HepG2 (cell line): ENCODE measurements at regions not wholly inside any gene's neighbourhood (a gene's known extent, or its start where the extent isn't known, plus 50 kb on each side); places are given as distances from the start of the nearest gene placed in this dataset.

ENCODE experiments used
- ATAC-seq: fragments of 200-7000 bp; cut with Tn5 transposase; 3 replicates; pipeline ENCODE4 v1.9.1; 2020; ENCODE audit warnings: mild to moderate bottlenecking, moderate library complexity
- BruUV-seq: library from RNA; stranded (reverse); fragments of 400-500 nt; replicated peaks from 2 replicates; lab custom pipeline; 2021; lab: Mats Ljungman, UMichigan
- CTCF ChIA-PET: fragments of 300-600 bp; formaldehyde crosslinking; extraction: SDS; loops from one replicate; lab custom pipeline; 2021; ENCODE audit warnings: low total read pairs, inconsistent platforms, low intra/inter-chr PET ratio; lab: Yijun Ruan, JAX
- POLR2A ChIA-PET: fragments of 350-600 bp; sonication (Branson Sonifier 250); formaldehyde crosslinking; loops from one replicate; lab custom pipeline; 2020; ENCODE audit warnings: antibody characterized with exemption, inconsistent platforms; lab: Yijun Ruan, JAX
- DNase-seq: peaks from one replicate; pipeline ENCODE4 v3.0.0-alpha.2; 2015; ENCODE audit warnings: low spot score
- FAIRE-seq: peaks from 3 replicates; lab custom pipeline; 2011; peaks lifted over from hg19 to GRCh38; lab: Jason Lieb, UNC
- H2AFZ ChIP-seq: one replicate; pipeline ENCODE4 v1.6.1; 2011; ENCODE audit warnings: low read length, inconsistent platforms
- H3K27ac ChIP-seq: fragments of 300-600 bp; 3 replicates; pipeline ENCODE4 v1.8.0; 2011; ENCODE audit warnings: mixed run types, mild to moderate bottlenecking, mixed read lengths, low read length, inconsistent platforms; ENCODE audit not compliant: insufficient read depth; ENCODE audit errors: extremely low read length
- H3K27me3 ChIP-seq, 2 experiments: fragments of 200-600 bp in 1 of 2; 2 replicates in 1 of 2; 3 replicates in 1 of 2; pipeline versions ENCODE4 v1.6.0 to v1.8.0; 2011; ENCODE audit warnings: low read length in 2 of 2, mild to moderate bottlenecking in 2 of 2, moderate library complexity in 2 of 2, inconsistent platforms in 1 of 2; ENCODE audit not compliant: insufficient read depth in 2 of 2, control insufficient read depth in 1 of 2
- H3K36me3 ChIP-seq, 2 experiments: fragments of 200-600 bp in 1 of 2; replicated peaks in 1 of 2; 2 replicates in 1 of 2; 3 replicates in 1 of 2; pipeline versions ENCODE4 v1.5.1 to v1.8.0; 2011; ENCODE audit warnings: low read length in 2 of 2, inconsistent platforms in 1 of 2; ENCODE audit not compliant: insufficient read depth in 2 of 2, control insufficient read depth in 1 of 2
- H3K4me1 ChIP-seq: 2 replicates; pipeline ENCODE4 v1.5.1; 2012; ENCODE audit warnings: low read length, inconsistent platforms; ENCODE audit not compliant: insufficient read depth
- H3K4me2 ChIP-seq: 2 replicates; pipeline ENCODE4 v1.6.0; 2011; ENCODE audit warnings: low read depth, low read length, inconsistent platforms
- H3K4me3 ChIP-seq, 3 experiments: fragments of 200-600 bp in 1 of 3; sonication (generic), shearing (Covaris generic) in 1 of 3; replicated peaks in 1 of 3; 2 replicates each; pipeline ENCODE4 v1.5.1; 2011 to 2016; ENCODE audit warnings: low read length in 3 of 3, inconsistent platforms in 2 of 3, low read depth in 2 of 3, mild to moderate bottlenecking in 2 of 3, control low read depth in 1 of 3, mixed read lengths in 1 of 3; ENCODE audit not compliant: insufficient read depth in 1 of 3
- H3K79me2 ChIP-seq: one replicate; pipeline ENCODE4 v1.6.1; 2011; ENCODE audit warnings: low read length, inconsistent platforms; ENCODE audit not compliant: insufficient read depth
- H3K9ac ChIP-seq: 2 replicates; pipeline ENCODE4 v1.6.0; 2011; ENCODE audit warnings: mild to moderate bottlenecking, low read depth, low read length, inconsistent platforms; ENCODE audit not compliant: insufficient read depth
- H3K9me3 ChIP-seq: 2 replicates; pipeline ENCODE4 v1.5.1; 2012; ENCODE audit warnings: mild to moderate bottlenecking, low read length
- H4K20me1 ChIP-seq: 2 replicates; pipeline ENCODE4 v1.6.0; 2011; ENCODE audit warnings: inconsistent platforms, mild to moderate bottlenecking, low read length, moderate library complexity; ENCODE audit not compliant: insufficient read depth
- CBX5 ChIP-seq: sonication (generic); formaldehyde crosslinking; IDR thresholded peaks from 2 replicates; pipeline ENCODE4 v1.4.0; 2020; ENCODE audit warnings: missing genetic modification reagents, borderline replicate concordance
- CTCF ChIP-seq: sonication (generic); formaldehyde crosslinking; IDR thresholded peaks from 2 replicates; pipeline ENCODE4 v1.5.0; 2020; ENCODE audit warnings: mild to moderate bottlenecking, missing genetic modification reagents, moderate library complexity
- PHF5A ChIP-seq: IDR thresholded peaks from one replicate; pipeline ENCODE4 v1.6.1; 2018; ENCODE audit warnings: low read depth, missing genetic modification reagents; ENCODE audit not compliant: unreplicated experiment
- PITX1 ChIP-seq: sonication (generic); formaldehyde crosslinking; IDR thresholded peaks from 2 replicates; pipeline ENCODE4 v1.5.1; 2020; ENCODE audit warnings: mild to moderate bottlenecking, missing genetic modification reagents
- RAD21 ChIP-seq: fragments of 450-650 bp; formaldehyde crosslinking; IDR thresholded peaks from 2 replicates; pipeline ENCODE4 v1.5.0; 2020; ENCODE audit warnings: mild to moderate bottlenecking
- SMC3 ChIP-seq: IDR thresholded peaks from 2 replicates; pipeline ENCODE4 v1.6.1; 2011; ENCODE audit warnings: low read length, improper control_type of control experiment
- STAG1 ChIP-seq: sonication (generic); formaldehyde crosslinking; IDR thresholded peaks from 2 replicates; pipeline ENCODE4 v1.4.0; 2020; ENCODE audit warnings: missing genetic modification reagents
- ZMYM4 ChIP-seq: sonication (generic); formaldehyde crosslinking; IDR thresholded peaks from 2 replicates; pipeline ENCODE4 v1.8.1; 2023; ENCODE audit warnings: mild to moderate bottlenecking, missing genetic modification reagents
- ZNF17 ChIP-seq: sonication (generic); formaldehyde crosslinking; IDR thresholded peaks from 2 replicates; pipeline ENCODE4 v1.5.0; 2020; ENCODE audit warnings: mild to moderate bottlenecking, missing genetic modification reagents
- ZNF354B ChIP-seq: sonication (generic); formaldehyde crosslinking; IDR thresholded peaks from 2 replicates; pipeline ENCODE4 v1.8.0; 2022; ENCODE audit warnings: mild to moderate bottlenecking, missing genetic modification reagents
- ZNF430 ChIP-seq: sonication (generic); formaldehyde crosslinking; IDR thresholded peaks from 2 replicates; pipeline ENCODE4 v1.9.0; 2021; ENCODE audit warnings: mild to moderate bottlenecking, missing genetic modification reagents
- ZNF441 ChIP-seq: sonication (generic); formaldehyde crosslinking; IDR thresholded peaks from 2 replicates; pipeline ENCODE4 v1.7.0; 2021; ENCODE audit warnings: missing genetic modification reagents, borderline replicate concordance
- ZNF574 ChIP-seq: sonication (generic); formaldehyde crosslinking; IDR thresholded peaks from 2 replicates; pipeline ENCODE4 v1.4.0; 2020; ENCODE audit warnings: missing genetic modification reagents
- ZNF597 ChIP-seq: sonication (generic); formaldehyde crosslinking; IDR thresholded peaks from 2 replicates; pipeline ENCODE4 v1.5.0; 2020; ENCODE audit warnings: missing genetic modification reagents
- WGBS: methylation state at CpG from one replicate; pipeline ENCODE4 v1.1.6; 2017; ENCODE audit warnings: low lambda C conversion rate; 5-methylcytosine and 5-hydroxymethylcytosine counted together
- in situ Hi-C: cut with HindIII; loops from 2 replicates; pipeline ENCODE4 v1.10.0; 2017; ENCODE audit warnings: low pct_unique_long_range_greater_than_20kb; ENCODE audit not compliant: extremely low pct_ligation_motif_present
- intact Hi-C: fragments of 100-400 bp; cut with micrococcal nuclease; formaldehyde crosslinking; loops from one replicate; pipeline ENCODE4 v1.10.0; 2022; ENCODE audit not compliant: unreplicated experiment

- Histone ChIP-seq H3K27me3 (no peaks in the 10 kb centered on the region), H3K79me2 (no peaks in the 10 kb centered on the region), H3K4me1 (no peaks in the 10 kb centered on the region), H3K9me3 (peaks cover 11% of the 10 kb centered on the region), H2AFZ (no peak overlapping the region), H3K27ac (no peak overlapping the region), H3K4me2 (no peak overlapping the region), H3K36me3 (no peaks in the 10 kb centered on the region), H3K4me3 (no peak overlapping the region), H3K9ac (no peak overlapping the region), H4K20me1 (no peaks in the 10 kb centered on the region)
- 0% methylated on average over 1 of the region's 1 CpG for WGBS
- FAIRE-seq (no peak), ATAC-seq (peak; percentile 63), DNase-seq (peak; percentile 17)
- intact Hi-C loops = loop anchor here (1.0 kb wide), 1 partner anchor 514 kb away; no protein-coding TSS in a partner anchor
- ChIA-PET POLR2A (no interaction called here), CTCF (interaction anchor here (1.4 kb wide), 1 partner anchor 514 kb away, joined by 10 read pairs; no protein-coding TSS in a partner anchor)
- no TSS peak for BruUV-seq
- TF ChIP-seq SMC3 = peak; percentile 42; the same call in 1 of the 2 replicates
- peak; percentile 58 for TF ChIP-seq CTCF
- no peak for TF ChIP-seq PITX1 (CRISPR knock-in tag)
- TF ChIP-seq ZNF354B (CRISPR knock-in tag) = no peak
- no peak for TF ChIP-seq ZNF441 (CRISPR knock-in tag)
- peak; percentile 91 for TF ChIP-seq CBX5 (CRISPR knock-in tag)
- TF ChIP-seq STAG1 (CRISPR knock-in tag) = peak; percentile 51
- no peak for TF ChIP-seq PHF5A (CRISPR knock-in tag)
- no peak for TF ChIP-seq ZNF597 (CRISPR knock-in tag)
- TF ChIP-seq ZNF17 (CRISPR knock-in tag) = no peak
- TF ChIP-seq RAD21 = 0 out of 2 replicates have a peak, but pooled peaks have one; percentile 28
- TF ChIP-seq ZMYM4 (CRISPR knock-in tag) = peak; percentile 54; the same call in 1 of the 2 replicates
- TF ChIP-seq ZNF574 (CRISPR knock-in tag) = peak; percentile 95
- TF ChIP-seq ZNF430 (CRISPR knock-in tag) = no peak
- in situ Hi-C loops = no loop called here
Measured at GRCh38 chr1:189859385-189859977, 618.2 kb downstream of the BRINP3 start.
